ENCODE measurements at regions not wholly inside any gene's neighbourhood (a gene's known extent, or its start where the extent isn't known, plus 50 kb on each side); places are given as distances from the start of the nearest gene placed in this dataset.
A peak's percentile ranks its signal among the peaks of the same experiment; 100 is the strongest.

GRCh38 chr10:31687663-31688482 is 240.8 kb downstream of the ARHGAP12 start:
- Histone ChIP-seq H3K36me3 (no peaks in the 10 kb centered on the region), H3K4me1 (no peaks in the 10 kb centered on the region), H3K9me3 (peaks cover 0 to 53% (median 16%) of the 10 kb centered on the region in 4 donors), H3K27ac (no peak overlapping the region), H3K4me3 (no peak overlapping the region), H3K27me3 (no peaks in the 10 kb centered on the region)
- no peak for DNase-seq (ENCODE audit: low spot score in 2 of 2)
- TF ChIP-seq EP300 (IDR thresholded peaks at IDR 0.05) (no peak), CTCF (IDR thresholded peaks at IDR 0.05) (no peak), POLR2A (IDR thresholded peaks at IDR 0.05) (no peak)
- WGBS, 2 donors, result 94 to 96% methylated on average over 3 of the region's 3 CpGs

GRCh38 chr10:31686599-31686998 is 242.0 kb downstream of the ARHGAP12 start:
- H3K27ac ChIP-seq, result no peak overlapping the region
- no peak overlapping the region for H3K4me3 ChIP-seq
- no peaks in the 10 kb centered on the region for H3K27me3 ChIP-seq
- no peak for TF ChIP-seq POLR2A (IDR thresholded peaks at IDR 0.05)
- no peak for TF ChIP-seq CTCF (IDR thresholded peaks at IDR 0.05)
- no peak for TF ChIP-seq EP300 (IDR thresholded peaks at IDR 0.05)
- no peaks in the 10 kb centered on the region for H3K4me1 ChIP-seq
- peaks cover 0 to 61% (median 21%) of the 10 kb centered on the region in 4 donors for H3K9me3 ChIP-seq
- H3K36me3 ChIP-seq, result no peaks in the 10 kb centered on the region
- no peak for DNase-seq (ENCODE audit: low spot score in 2 of 2)

GRCh38 chr10:31683682-31684081 is 244.9 kb downstream of the ARHGAP12 start:
- Histone ChIP-seq H3K9me3 (peaks cover 0 to 42% (median 15%) of the 10 kb centered on the region in 4 donors), H3K27ac (no peak overlapping the region), H3K27me3 (no peaks in the 10 kb centered on the region), H3K4me1 (no peaks in the 10 kb centered on the region), H3K36me3 (no peaks in the 10 kb centered on the region), H3K4me3 (no peak overlapping the region)
- DNase-seq (ENCODE audit: low spot score in 2 of 2), result no peak
- no peak for TF ChIP-seq POLR2A (IDR thresholded peaks at IDR 0.05)
- 89 to 98% methylated on average over 1 of the region's 1 CpG for WGBS, 2 donors

GRCh38 chr10:31679936-31680335 is 248.7 kb downstream of the ARHGAP12 start:
- H3K27ac ChIP-seq, result no peak overlapping the region
- H3K4me3 ChIP-seq, result no peak overlapping the region
- peaks cover 0 to 47% (median 15%) of the 10 kb centered on the region in 4 donors for H3K9me3 ChIP-seq
- 57 to 66% methylated on average over 4 of the region's 4 CpGs for WGBS, 2 donors
- H3K27me3 ChIP-seq, result no peaks in the 10 kb centered on the region
- DNase-seq (ENCODE audit: low spot score in 2 of 2), result no peak
- no peak for TF ChIP-seq EP300 (IDR thresholded peaks at IDR 0.05)
- TF ChIP-seq CTCF (IDR thresholded peaks at IDR 0.05), result no peak
- no peak for TF ChIP-seq POLR2A (IDR thresholded peaks at IDR 0.05)
- H3K36me3 ChIP-seq, result no peaks in the 10 kb centered on the region
- H3K4me1 ChIP-seq, result peaks cover 0 to 6% (median 0%) of the 10 kb centered on the region in 4 donors

- 79 to 82% methylated on average over 20 of the region's 20 CpGs for WGBS, 2 donors
- TF ChIP-seq POLR2A (IDR thresholded peaks at IDR 0.05) (no peak), CTCF (IDR thresholded peaks at IDR 0.05) (no peak), EP300 (IDR thresholded peaks at IDR 0.05) (no peak)
- Histone ChIP-seq H3K27ac (peak overlapping the region in 1 of 4 donors; percentile 29), H3K36me3 (no peaks in the 10 kb centered on the region), H3K4me3 (no peak overlapping the region), H3K4me1 (peaks cover 0 to 6% (median 0%) of the 10 kb centered on the region in 4 donors), H3K27me3 (no peaks in the 10 kb centered on the region), H3K9me3 (peaks cover 0 to 47% (median 9%) of the 10 kb centered on the region in 4 donors)
- no peak for DNase-seq (ENCODE audit: low spot score in 2 of 2)
These were observed 249.8 kb downstream of the ARHGAP12 start for GRCh38 chr10:31678575-31679516.
